Activated T-helper 2 cell treated with anti-CD3 and anti-CD28 coated beads, Interferon-gamma antibody, Interleukin-2, Interleukin-4, amounts not matched to agents 10 μg/mL and 5 μg/mL and 100 μg/mL, durations not matched to agents 14 hours and 24 hours and 36 hours (primary cell): ENCODE measurements at regions not wholly inside any gene's neighbourhood (a gene's known extent, or its start where the extent isn't known, plus 50 kb on each side); places are given as distances from the start of the nearest gene placed in this dataset.
A peak's percentile ranks its signal among the peaks of the same experiment; 100 is the strongest.
"Not testable (repeated sequence)": the region's sequence is repeated elsewhere in the genome, so short reads cannot be mapped to it uniquely, and the experiment has no call there.

Source experiments
- DNase-seq: peaks from one replicate; pipeline ENCODE4 v3.0.0; 2021; ENCODE audit warnings: low spot score
- H3K27ac Mint-ChIP-seq: one replicate; pipeline ENCODE4 v1.8.0; 2021; ENCODE audit warnings: mixed read lengths
- H3K27me3 Mint-ChIP-seq: one replicate; pipeline ENCODE4 v1.8.0; 2021; ENCODE audit warnings: low read depth, mixed read lengths
- H3K36me3 Mint-ChIP-seq: one replicate; pipeline ENCODE4 v1.8.0; 2021; ENCODE audit warnings: low read depth, mixed read lengths
- H3K4me1 Mint-ChIP-seq: one replicate; pipeline ENCODE4 v1.8.0; 2021; ENCODE audit warnings: low read depth, mixed read lengths
- H3K4me3 Mint-ChIP-seq: one replicate; pipeline ENCODE4 v1.8.0; 2021; ENCODE audit warnings: low read depth, mild to moderate bottlenecking, moderate library complexity, mixed read lengths
- H3K9me3 Mint-ChIP-seq: one replicate; pipeline ENCODE4 v1.8.0; 2021; ENCODE audit warnings: mixed read lengths
- intact Hi-C: fragments of 100-400 bp; cut with micrococcal nuclease; formaldehyde crosslinking; loops from one replicate; pipeline ENCODE4 v1.15.1; 2023

DNA sequence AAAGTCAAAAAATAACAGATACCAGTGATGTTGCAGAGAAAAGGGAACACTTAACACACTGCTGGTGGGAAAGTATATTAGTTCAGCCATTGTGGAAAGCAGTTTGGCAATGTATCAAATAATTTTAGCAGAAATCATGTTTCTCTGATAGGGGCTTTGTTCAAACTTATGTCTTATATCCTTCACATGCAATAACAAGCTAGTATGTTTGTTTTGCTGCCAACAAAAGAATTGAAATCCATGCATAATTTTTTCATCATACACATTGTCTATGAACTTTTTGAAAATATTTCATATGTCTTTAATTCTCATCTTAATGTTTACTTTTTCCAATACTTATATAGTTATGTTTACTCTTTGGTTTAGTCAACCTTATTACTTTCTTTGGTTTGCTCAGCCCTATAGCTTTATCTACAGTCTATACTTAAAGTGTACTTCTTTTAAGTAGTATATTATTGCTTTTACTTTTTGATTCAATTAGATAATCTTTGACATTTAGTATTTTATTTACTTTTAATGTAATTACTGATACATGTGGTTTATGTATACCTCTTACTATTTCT, 639.6 kb upstream of the CBLB start:
- peaks cover 5% of the 10 kb centered on the region for H3K4me1 Mint-ChIP-seq
- H3K9me3 Mint-ChIP-seq, result peaks cover 6% of the 10 kb centered on the region
- intact Hi-C loops, result no loop called here
- H3K27me3 Mint-ChIP-seq, result no peaks in the 10 kb centered on the region
- H3K36me3 Mint-ChIP-seq, result no peaks in the 10 kb centered on the region
- no peak overlapping the region for H3K4me3 Mint-ChIP-seq
- no peak overlapping the region for H3K27ac Mint-ChIP-seq
- no peak for DNase-seq

GRCh38 chr3:106510206-106510605, 641.4 kb upstream of the CBLB start:
- H3K36me3 Mint-ChIP-seq, result no peaks in the 10 kb centered on the region
- no peaks in the 10 kb centered on the region for H3K27me3 Mint-ChIP-seq
- peaks cover 6% of the 10 kb centered on the region for H3K9me3 Mint-ChIP-seq
- DNase-seq, result no peak
- no peak overlapping the region for H3K27ac Mint-ChIP-seq
- no peak overlapping the region for H3K4me3 Mint-ChIP-seq
- intact Hi-C loops, result no loop called here
- peaks cover 3% of the 10 kb centered on the region for H3K4me1 Mint-ChIP-seq

- no peak for DNase-seq
- Mint-ChIP-seq H3K4me3 (no peak overlapping the region), H3K27me3 (no peaks in the 10 kb centered on the region), H3K27ac (no peak overlapping the region), H3K9me3 (no peaks in the 10 kb centered on the region), H3K36me3 (no peaks in the 10 kb centered on the region), H3K4me1 (no peaks in the 10 kb centered on the region)
- intact Hi-C loops, result no loop called here
Observed at GRCh38 chr3:106512846-106513245, 644.0 kb upstream of the CBLB start.

GRCh38 chr3:106514431-106514830, 645.6 kb upstream of the CBLB start:
- no peaks in the 10 kb centered on the region for H3K4me1 Mint-ChIP-seq
- H3K9me3 Mint-ChIP-seq, result no peaks in the 10 kb centered on the region
- H3K27me3 Mint-ChIP-seq, result no peaks in the 10 kb centered on the region
- no peak overlapping the region for H3K27ac Mint-ChIP-seq
- no peak overlapping the region for H3K4me3 Mint-ChIP-seq
- intact Hi-C loops, result no loop called here
- no peaks in the 10 kb centered on the region for H3K36me3 Mint-ChIP-seq
- no peak for DNase-seq

GRCh38 chr3:106518516-106518915, 649.7 kb upstream of the CBLB start:
- H3K36me3 Mint-ChIP-seq, result no peaks in the 10 kb centered on the region
- no peak overlapping the region for H3K27ac Mint-ChIP-seq
- intact Hi-C loops, result no loop called here
- H3K4me1 Mint-ChIP-seq, result no peaks in the 10 kb centered on the region
- no peak overlapping the region for H3K4me3 Mint-ChIP-seq
- H3K27me3 Mint-ChIP-seq, result no peaks in the 10 kb centered on the region
- H3K9me3 Mint-ChIP-seq, result peaks cover 3% of the 10 kb centered on the region
- DNase-seq, result no peak

- no peak overlapping the region for H3K27ac Mint-ChIP-seq
- no peak overlapping the region for H3K4me3 Mint-ChIP-seq
- intact Hi-C loops, result no loop called here
- H3K9me3 Mint-ChIP-seq, result peaks cover 21% of the 10 kb centered on the region
- peaks cover 4% of the 10 kb centered on the region for H3K4me1 Mint-ChIP-seq
- no peak for DNase-seq
- no peaks in the 10 kb centered on the region for H3K36me3 Mint-ChIP-seq
- H3K27me3 Mint-ChIP-seq, result no peaks in the 10 kb centered on the region
Observed at GRCh38 chr3:106522397-106522796, 653.6 kb upstream of the CBLB start.

DNA sequence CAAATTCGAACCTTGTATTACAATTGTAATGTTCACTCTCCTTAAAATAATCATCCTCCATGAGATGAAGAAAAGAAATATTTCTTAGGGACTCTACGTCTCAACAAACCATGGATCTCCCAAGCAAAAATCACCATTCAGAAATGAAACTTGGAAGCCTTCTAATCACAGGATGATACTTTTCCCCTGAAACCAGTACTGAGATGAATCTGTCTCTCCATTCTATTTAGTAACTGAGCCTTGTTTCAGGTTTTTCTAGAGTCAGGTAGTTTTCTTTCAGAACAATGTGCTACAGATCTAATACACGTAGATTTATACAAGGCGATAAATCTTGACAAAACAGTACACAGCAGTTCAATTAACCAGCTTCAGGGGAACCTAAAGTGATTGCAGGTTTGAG, 660.1 kb upstream of the CBLB start:
- peaks cover 4% of the 10 kb centered on the region for H3K36me3 Mint-ChIP-seq
- no peak for DNase-seq

GRCh38 chr3:106529738-106530137, 660.9 kb upstream of the CBLB start:
- Mint-ChIP-seq H3K27me3 (no peaks in the 10 kb centered on the region), H3K9me3 (peaks cover 45% of the 10 kb centered on the region), H3K36me3 (peaks cover 8% of the 10 kb centered on the region), H3K4me1 (peaks cover 23% of the 10 kb centered on the region), H3K4me3 (no peak overlapping the region), H3K27ac (peak overlapping the region; percentile 9)
- intact Hi-C loops, result loop anchor here (1.0 to 5.0 kb wide), 5 partner anchors 57 to 647 kb away; no protein-coding TSS in a partner anchor
- no peak for DNase-seq

More for the DNA sequence above, 660.1 kb upstream of the CBLB start:
- Mint-ChIP-seq H3K27ac (no peak overlapping the region), H3K4me1 (peaks cover 20% of the 10 kb centered on the region), H3K4me3 (no peak overlapping the region), H3K9me3 (peaks cover 42% of the 10 kb centered on the region), H3K27me3 (no peaks in the 10 kb centered on the region)
- intact Hi-C loops, result loop anchor here (1.0 to 2.0 kb wide), 4 partner anchors 80 to 647 kb away; no protein-coding TSS in a partner anchor

GRCh38 chr3:106530367-106530766, 661.6 kb upstream of the CBLB start:
- intact Hi-C loops, result loop anchor here (5.0 kb wide), 1 partner anchor 58 kb away; no protein-coding TSS in a partner anchor
- no peak for DNase-seq
- Mint-ChIP-seq H3K4me3 (no peak overlapping the region), H3K4me1 (peaks cover 27% of the 10 kb centered on the region), H3K9me3 (peaks cover 50% of the 10 kb centered on the region), H3K27ac (no peak overlapping the region), H3K36me3 (peaks cover 14% of the 10 kb centered on the region), H3K27me3 (no peaks in the 10 kb centered on the region)

DNA sequence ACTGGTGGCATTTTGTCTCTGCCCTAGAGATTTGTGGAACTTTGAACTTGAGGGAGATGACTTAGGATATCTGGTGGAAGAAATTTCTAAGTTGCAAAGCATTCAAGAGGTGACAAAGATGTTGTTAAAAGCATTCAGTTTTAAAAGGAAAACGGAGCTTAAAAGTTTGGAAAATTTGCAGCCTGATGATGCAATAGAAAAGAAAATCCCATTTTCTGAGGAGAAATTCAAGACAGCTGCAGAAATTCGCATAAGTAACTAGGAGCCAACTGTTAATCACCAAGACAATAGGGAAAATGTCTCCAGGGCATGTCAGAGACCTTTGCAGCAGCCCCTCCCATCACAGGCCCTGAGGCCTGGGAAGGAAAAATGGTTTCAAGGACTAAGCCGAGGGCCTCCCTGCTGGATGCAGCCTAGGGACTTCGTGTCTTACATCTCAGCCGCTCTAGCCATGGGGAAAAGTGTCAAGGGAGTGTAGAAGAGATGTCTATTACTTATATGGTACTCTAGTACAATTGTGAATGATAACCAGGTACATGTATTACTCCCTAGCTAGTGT, 663.0 kb upstream of the CBLB start:
- Mint-ChIP-seq H3K9me3 (peaks cover 53% of the 10 kb centered on the region), H3K36me3 (peaks cover 20% of the 10 kb centered on the region), H3K4me1 (peaks cover 24% of the 10 kb centered on the region)
- intact Hi-C loops, result loop anchor here (5.0 kb wide), 1 partner anchor 60 kb away; no protein-coding TSS in a partner anchor
- H3K4me3 Mint-ChIP-seq, H3K27ac Mint-ChIP-seq, H3K27me3 Mint-ChIP-seq, DNase-seq: not testable (repeated sequence)

DNA sequence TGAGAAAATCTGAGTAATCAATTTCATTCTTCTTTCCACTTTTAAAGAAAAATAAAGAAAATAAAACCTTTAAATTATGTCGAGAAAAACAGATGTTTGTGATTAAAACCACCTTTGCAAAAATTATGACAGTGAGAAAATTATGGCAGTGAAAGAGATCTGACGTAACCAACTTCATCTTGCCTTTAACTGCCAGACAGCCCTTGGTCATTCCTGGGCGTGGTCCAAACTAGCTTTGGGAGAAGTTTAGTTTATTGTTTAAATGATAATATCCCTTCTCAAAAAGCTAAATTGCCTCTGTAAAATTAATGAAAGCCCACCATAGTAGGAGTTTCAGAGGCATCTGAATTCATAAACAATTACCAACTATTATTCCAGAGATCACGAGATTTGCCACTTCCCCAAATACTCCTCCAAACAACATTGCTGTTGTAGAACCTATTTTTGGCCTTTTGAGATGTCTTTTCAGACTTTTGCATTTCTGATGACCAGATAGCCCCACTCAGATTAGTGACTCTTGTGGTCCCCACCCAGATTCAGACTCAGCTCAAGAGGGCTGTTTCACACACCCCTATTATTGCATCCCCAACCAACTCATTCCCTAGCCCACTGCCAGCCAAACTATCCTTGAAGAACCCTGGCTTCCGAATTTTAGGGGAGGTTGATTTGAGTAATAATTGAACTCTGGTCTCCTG, 664.4 kb upstream of the CBLB start:
- intact Hi-C loops, result loop anchor here (5.0 kb wide), 1 partner anchor 61 kb away; no protein-coding TSS in a partner anchor
- Mint-ChIP-seq H3K27me3 (no peaks in the 10 kb centered on the region), H3K9me3 (peaks cover 57% of the 10 kb centered on the region), H3K36me3 (peaks cover 23% of the 10 kb centered on the region), H3K4me3 (no peak overlapping the region), H3K27ac (peak overlapping the region; percentile 24), H3K4me1 (peaks cover 23% of the 10 kb centered on the region)
- no peak for DNase-seq

DNA sequence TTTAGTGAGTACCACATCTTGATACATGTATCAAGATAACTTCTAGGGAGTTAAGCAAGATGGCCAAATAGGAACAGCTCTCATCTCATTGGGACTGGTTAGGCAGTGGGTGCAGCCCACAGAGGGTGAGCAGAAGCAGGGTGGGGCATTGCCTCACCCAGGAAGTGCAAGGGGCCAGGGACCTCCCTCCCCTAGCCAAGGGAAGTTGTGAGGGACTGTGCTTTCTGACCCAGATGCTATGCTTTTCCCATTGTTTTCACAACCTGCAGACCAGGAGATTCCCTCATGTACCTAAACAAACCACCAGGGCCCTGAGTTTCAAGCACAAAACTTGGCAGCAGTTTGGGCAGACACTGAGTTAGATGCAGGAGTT, 665.0 kb upstream of the CBLB start:
- peaks cover 62% of the 10 kb centered on the region for H3K9me3 Mint-ChIP-seq
- peak overlapping the region; percentile 24 for H3K27ac Mint-ChIP-seq
- peaks cover 23% of the 10 kb centered on the region for H3K36me3 Mint-ChIP-seq
- DNase-seq, result no peak
- H3K27me3 Mint-ChIP-seq, result no peaks in the 10 kb centered on the region
- no peak overlapping the region for H3K4me3 Mint-ChIP-seq
- intact Hi-C loops, result loop anchor here (5.0 kb wide), 1 partner anchor 61 kb away; no protein-coding TSS in a partner anchor
- H3K4me1 Mint-ChIP-seq, result peaks cover 19% of the 10 kb centered on the region

GRCh38 chr3:106534206-106534605, 665.4 kb upstream of the CBLB start:
- Mint-ChIP-seq H3K27ac (peak overlapping the region; percentile 14), H3K27me3 (no peaks in the 10 kb centered on the region), H3K36me3 (peaks cover 23% of the 10 kb centered on the region), H3K9me3 (peaks cover 65% of the 10 kb centered on the region), H3K4me3 (no peak overlapping the region), H3K4me1 (peaks cover 16% of the 10 kb centered on the region)
- DNase-seq, result peak; percentile 26
- intact Hi-C loops, result loop anchor here (5.0 kb wide), 1 partner anchor 62 kb away; no protein-coding TSS in a partner anchor
